T-helper 1 cell treated with Interleukin-12 subunit alpha and Interleukin-12 subunit beta and Interleukin-4 antibody, amounts not matched to agents 30 ng/mL and 1 ng/mL, for 36 hours (primary cell): ENCODE measurements at regions not wholly inside any gene's neighbourhood (a gene's known extent, or its start where the extent isn't known, plus 50 kb on each side); places are given as distances from the start of the nearest gene placed in this dataset.

Source experiments
- intact Hi-C: fragments of 100-400 bp; cut with micrococcal nuclease; formaldehyde crosslinking; loops from one replicate; pipeline ENCODE4 v1.15.1; 2024

DNA sequence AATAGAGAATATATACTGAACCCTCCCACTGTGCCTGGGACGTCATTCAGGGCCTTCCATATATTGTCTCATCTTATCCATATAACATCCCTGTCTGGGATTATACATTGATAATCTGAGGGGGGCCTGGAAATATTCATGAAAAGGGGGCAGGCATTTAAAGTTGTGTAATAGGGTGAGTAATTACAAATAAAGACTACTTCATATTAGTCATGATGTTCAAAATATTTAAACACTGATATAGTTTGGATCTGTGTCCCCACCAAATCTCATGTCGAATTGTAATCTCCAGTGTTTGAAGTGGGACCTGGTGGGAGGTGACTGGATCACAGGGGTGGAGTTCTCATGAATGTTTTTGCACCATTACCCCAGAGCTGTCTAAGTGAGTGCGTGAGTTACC is 97.8 kb downstream of the AQP9 start:
- intact Hi-C loops: no loop called here

DNA sequence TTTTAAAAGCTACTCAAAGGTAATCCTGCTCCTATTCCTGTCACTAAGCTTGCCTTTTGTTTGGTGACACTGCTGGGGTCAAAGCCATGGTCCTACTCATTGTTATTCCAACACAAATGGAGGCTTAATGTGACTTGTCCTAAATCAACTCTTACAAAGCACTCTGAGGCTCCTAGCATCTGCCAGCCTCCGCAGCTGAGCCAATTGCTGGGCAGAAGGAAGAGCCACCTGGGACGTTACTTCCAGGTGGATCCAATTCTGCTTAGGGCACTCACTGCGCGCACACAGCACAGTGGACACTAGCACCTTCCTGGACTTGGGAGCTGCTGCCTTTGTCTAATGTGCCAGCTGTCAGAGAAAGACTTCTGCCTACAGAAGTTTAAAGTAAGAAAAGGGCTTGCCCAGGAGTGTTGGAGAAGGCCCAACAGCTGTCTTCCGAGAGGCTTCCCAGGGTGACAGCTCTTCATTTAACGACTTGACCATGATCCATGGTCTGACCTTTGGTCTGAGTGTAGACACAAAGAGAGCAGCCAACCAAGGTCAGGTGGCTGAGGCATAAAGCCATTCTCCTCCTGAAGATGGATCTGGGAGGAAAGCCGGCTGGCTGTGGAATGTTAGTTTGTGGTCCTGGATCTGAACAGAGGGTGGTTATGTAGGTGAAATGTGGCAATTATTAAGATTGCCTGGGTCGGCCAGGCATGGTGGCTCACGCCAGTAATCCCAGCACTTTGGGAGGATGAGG is 102.2 kb downstream of the AQP9 start:
- intact Hi-C loops: no loop called here

GRCh38 chr15:58241872-58242271 is 103.7 kb downstream of the AQP9 start:
- intact Hi-C loops: no loop called here

DNA sequence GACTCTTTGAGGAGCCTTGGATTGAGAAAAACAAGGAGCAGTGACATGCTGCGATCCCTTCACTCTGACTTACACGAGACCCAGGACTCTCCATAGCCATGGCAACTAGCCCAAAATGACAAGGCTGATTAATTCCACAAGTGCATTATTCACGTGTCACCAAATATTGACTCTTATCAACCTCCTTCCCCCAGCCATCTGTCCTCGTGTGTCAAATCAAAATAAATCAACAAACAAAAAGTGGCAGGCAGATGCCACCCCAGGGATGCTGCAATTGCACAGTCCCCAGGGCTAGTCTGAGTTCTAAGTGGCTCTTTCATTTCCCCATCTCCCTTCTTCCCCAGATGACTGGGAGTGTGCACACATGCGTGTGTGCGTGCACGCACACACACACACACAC is 104.9 kb downstream of the AQP9 start:
- intact Hi-C loops: no loop called here

GRCh38 chr15:58244536-58244935 is 106.4 kb downstream of the AQP9 start:
- intact Hi-C loops: no loop called here

DNA sequence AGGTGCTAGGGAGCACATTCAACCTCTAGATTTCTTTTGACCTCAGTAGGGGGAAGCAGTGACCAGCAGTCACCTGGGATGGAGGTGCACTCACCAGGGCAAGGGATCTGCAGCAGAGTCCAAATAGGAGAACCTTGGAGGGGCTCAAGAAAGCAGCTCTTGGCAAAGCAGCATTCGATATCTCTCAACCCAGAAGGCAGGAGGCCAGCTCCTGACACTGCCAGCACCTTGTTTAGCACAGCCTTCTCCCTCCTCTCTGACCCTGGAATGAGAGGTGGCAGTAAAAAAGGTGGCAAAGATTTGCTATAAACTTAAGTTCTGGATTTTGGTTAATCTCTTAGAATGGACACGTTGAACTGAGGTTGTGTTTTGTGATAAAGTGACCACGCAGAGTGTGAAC is 107.9 kb downstream of the AQP9 start:
- intact Hi-C loops: no loop called here

- intact Hi-C loops: no loop called here
Observed at GRCh38 chr15:58247855-58248842, 110.0 kb downstream of the AQP9 start.

- intact Hi-C loops: no loop called here
Observed at GRCh38 chr15:58249646-58250312, 111.6 kb downstream of the AQP9 start.

GRCh38 chr15:58252586-58253323 is 114.6 kb downstream of the AQP9 start:
- intact Hi-C loops: no loop called here

DNA sequence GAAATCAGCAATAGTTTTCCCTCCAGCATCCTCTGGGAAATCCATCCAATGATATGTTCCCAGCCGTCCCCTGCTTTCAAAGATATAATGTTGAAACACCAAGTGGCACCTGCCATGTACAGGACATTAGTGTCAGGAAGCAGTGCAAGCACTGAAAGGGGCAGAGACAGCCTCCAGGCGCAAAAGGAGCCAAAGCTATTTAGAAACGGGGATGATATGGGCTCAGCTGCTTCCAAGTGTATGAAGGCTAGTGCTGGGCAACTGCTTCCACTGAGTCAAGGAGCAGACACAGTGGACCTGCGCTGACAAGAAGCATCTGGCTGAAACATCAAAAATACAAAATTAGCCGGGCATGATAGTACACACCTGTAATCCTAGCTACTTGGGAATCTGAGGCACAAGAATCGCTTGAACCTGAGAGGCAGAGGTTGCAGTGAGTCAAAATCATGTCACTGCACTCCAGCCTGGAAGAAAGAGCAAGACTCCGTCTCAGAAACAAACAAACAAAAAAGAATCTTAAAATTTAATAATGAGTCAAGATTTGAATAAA is 119.7 kb downstream of the AQP9 start:
- intact Hi-C loops: no loop called here

DNA sequence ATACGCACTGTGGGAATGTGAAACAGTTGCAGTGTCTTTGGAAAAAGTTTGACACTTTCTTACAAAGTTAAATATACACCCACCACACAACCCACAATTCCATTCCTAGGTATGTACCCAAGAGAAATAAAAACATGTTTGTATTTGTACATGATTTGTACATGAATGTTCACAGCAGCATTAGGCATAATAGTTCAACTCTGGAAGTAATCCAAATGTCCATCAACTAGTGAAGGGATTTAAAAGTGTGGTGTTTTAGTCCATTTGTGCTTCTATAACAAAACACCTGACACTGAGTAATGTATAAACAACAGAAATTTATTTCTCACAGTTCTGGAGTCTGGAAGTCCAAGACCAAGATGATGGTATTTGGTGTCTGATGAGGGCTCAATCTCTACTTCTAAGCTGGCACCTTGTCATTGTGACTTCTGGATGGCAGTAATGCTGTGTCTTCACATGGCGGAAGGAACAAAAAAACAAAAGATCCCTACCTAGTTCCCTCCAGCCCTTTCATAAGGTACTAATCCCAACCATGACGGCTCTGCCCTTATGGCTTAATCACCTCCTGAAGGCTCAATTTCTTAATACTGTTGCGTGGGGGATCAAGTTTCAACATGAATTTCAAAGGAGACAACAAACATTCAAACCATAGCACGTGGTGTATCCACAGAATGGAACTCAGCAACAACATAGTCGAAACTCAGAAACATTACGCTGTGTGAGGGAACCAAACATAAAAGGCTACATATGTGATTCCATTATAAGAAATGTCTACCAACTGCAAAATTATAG is 120.5 kb downstream of the AQP9 start:
- intact Hi-C loops: no loop called here

- intact Hi-C loops: no loop called here
Observed at GRCh38 chr15:58260205-58260724, 122.1 kb downstream of the AQP9 start.

GRCh38 chr15:58260725-58261267 is 122.6 kb downstream of the AQP9 start:
- intact Hi-C loops: no loop called here

DNA sequence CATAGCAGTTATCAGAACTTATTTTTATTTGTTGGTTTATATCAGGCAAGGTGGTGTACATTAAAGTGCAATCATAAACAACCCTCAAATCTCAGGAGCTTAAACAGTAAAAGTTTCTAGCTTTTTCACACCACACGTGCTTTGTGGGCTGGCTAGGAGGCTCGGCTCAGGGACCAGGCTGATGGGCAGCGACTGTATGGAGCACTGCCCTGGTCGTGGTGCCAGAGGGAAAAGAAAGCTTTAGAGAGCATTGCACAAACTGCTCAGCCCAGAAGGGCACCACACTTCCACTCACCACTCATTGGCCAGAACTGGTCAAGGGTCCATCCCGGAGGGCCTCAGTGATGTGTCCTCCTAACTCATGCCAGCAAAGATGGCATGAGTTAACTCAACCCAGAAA is 123.2 kb downstream of the AQP9 start:
- intact Hi-C loops: no loop called here

GRCh38 chr15:58264053-58264971 is 126.1 kb downstream of the AQP9 start:
- intact Hi-C loops: no loop called here

DNA sequence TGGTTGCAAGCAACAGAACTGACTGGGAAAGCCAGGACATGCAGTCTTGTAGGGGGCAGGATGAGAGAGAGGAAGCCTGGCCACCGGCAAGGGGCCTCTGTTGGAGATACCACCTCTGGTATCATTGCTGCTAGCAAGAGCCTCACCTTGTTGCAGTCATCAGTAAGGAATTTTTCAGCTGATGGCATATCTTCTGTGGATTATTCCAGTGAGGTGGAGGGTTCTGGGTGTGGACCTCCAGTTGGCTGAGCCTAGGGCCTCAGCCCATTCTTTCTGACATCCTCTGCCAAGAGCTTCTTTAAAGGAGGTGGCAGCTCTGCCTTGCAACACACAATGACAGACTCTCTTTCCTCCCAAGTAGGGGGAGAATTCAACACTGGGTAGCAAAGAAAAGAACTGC is 128.9 kb downstream of the AQP9 start:
- intact Hi-C loops: no loop called here

DNA sequence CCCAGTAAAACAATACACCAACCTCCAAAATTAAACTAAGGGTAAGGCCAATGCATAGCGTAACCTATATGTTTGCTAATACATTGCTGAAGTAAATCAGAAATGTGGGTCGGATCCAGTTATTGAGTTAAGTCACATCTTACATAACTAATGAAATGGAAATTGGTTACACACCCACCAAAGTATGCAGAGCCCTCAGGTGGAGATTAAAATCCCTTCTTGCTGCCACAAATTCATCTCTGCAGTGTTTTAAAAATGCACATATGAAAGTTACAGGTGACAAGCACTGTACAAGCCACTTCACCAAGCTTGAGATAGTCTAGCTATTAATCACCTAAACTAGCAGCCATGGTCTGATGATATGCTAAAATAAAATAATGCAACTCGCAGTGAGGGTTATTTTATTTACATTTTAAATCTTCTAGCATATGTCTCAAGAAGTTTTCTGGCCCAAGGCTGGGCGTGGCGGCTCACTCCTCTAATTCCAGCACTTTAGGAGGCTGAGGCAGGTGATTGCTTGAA is 130.6 kb downstream of the AQP9 start:
- intact Hi-C loops: no loop called here
